Mesenteric fat pad (tissue), 1 donor: ENCODE measurements at regions not wholly inside any gene's neighbourhood (a gene's known extent, or its start where the extent isn't known, plus 50 kb on each side); places are given as distances from the start of the nearest gene placed in this dataset.

Source experiments
- DNase-seq: peaks from one replicate; pipeline ENCODE4 v3.0.0-alpha.2; 2020; ENCODE audit warnings: low spot score
- donor health status: DM: yes; HTN: yes; CAD: no.

- no peak for DNase-seq
Observed at GRCh38 chr5:124279146-124279876, 467.1 kb downstream of the ZNF608 start.

GRCh38 chr5:124278636-124279035 lies 467.8 kb downstream of the ZNF608 start:
- no peak for DNase-seq

GRCh38 chr5:124277767-124278545 lies 468.5 kb downstream of the ZNF608 start:
- no peak for DNase-seq

GRCh38 chr5:124276166-124276565 lies 470.3 kb downstream of the ZNF608 start:
- DNase-seq = no peak

- no peak for DNase-seq
Observed at GRCh38 chr5:124274949-124275348, 471.5 kb downstream of the ZNF608 start.

GRCh38 chr5:124264499-124264898 lies 481.9 kb downstream of the ZNF608 start:
- no peak for DNase-seq

GRCh38 chr5:124263680-124264491 lies 482.6 kb downstream of the ZNF608 start:
- DNase-seq = no peak

GRCh38 chr5:124262991-124263571 lies 483.4 kb downstream of the ZNF608 start:
- DNase-seq = no peak

- no peak for DNase-seq
Observed at GRCh38 chr5:124262470-124262869, 484.0 kb downstream of the ZNF608 start.

GRCh38 chr5:124261848-124262247 lies 484.6 kb downstream of the ZNF608 start:
- no peak for DNase-seq

GRCh38 chr5:124260921-124261515 lies 485.4 kb downstream of the ZNF608 start:
- no peak for DNase-seq

- no peak for DNase-seq
Observed at GRCh38 chr5:124259017-124259416, 487.4 kb downstream of the ZNF608 start.

- DNase-seq = no peak
Observed at GRCh38 chr5:124257048-124257447, 489.4 kb downstream of the ZNF608 start.

- no peak for DNase-seq
Observed at GRCh38 chr5:124253203-124253810, 493.1 kb downstream of the ZNF608 start.

GRCh38 chr5:124252747-124253146 lies 493.7 kb downstream of the ZNF608 start:
- no peak for DNase-seq

- DNase-seq = no peak
Observed at GRCh38 chr5:124252191-124252638, 494.2 kb downstream of the ZNF608 start.

- DNase-seq = no peak
Observed at GRCh38 chr5:124245276-124245675, 501.2 kb downstream of the ZNF608 start.

GRCh38 chr5:124240732-124241131 lies 505.7 kb downstream of the ZNF608 start:
- no peak for DNase-seq

GRCh38 chr5:124239572-124239971 lies 506.9 kb downstream of the ZNF608 start:
- no peak for DNase-seq

GRCh38 chr5:124238350-124238749 lies 508.1 kb downstream of the ZNF608 start:
- no peak for DNase-seq
